Esophagus mucosa (tissue), 1 donor: ENCODE measurements at regions not wholly inside any gene's neighbourhood (a gene's known extent, or its start where the extent isn't known, plus 50 kb on each side); places are given as distances from the start of the nearest gene placed in this dataset.
"Not testable (repeated sequence)": the region's sequence is repeated elsewhere in the genome, so short reads cannot be mapped to it uniquely, and the experiment has no call there.

Source experiments
- ATAC-seq: fragments of 200-7000 bp; cut with Tn5 transposase; one replicate; pipeline ENCODE4 v1.9.1; 2020
- donor health status: DM: yes; HTN: yes; CAD: no.

- no peak for ATAC-seq
These were observed 155.4 kb downstream of the CRPPA start for GRCh38 chr7:16265863-16266458.

- ATAC-seq, result no peak
These were observed 156.2 kb downstream of the CRPPA start for GRCh38 chr7:16264823-16265804.

GRCh38 chr7:16264036-16264819 lies 157.1 kb downstream of the CRPPA start:
- ATAC-seq, result no peak

- ATAC-seq, result not testable (repeated sequence)
These were observed 158.0 kb downstream of the CRPPA start for GRCh38 chr7:16263377-16263776.

GRCh38 chr7:16261654-16262053 lies 159.7 kb downstream of the CRPPA start:
- no peak for ATAC-seq

- no peak for ATAC-seq
These were observed 160.2 kb downstream of the CRPPA start for GRCh38 chr7:16261100-16261499.

GRCh38 chr7:16260236-16260728 lies 161.1 kb downstream of the CRPPA start:
- no peak for ATAC-seq

GRCh38 chr7:16256419-16256818 lies 164.9 kb downstream of the CRPPA start:
- not testable (repeated sequence) for ATAC-seq

- not testable (repeated sequence) for ATAC-seq
These were observed 165.4 kb downstream of the CRPPA start for GRCh38 chr7:16255952-16256351.

- ATAC-seq, result not testable (repeated sequence)
These were observed 170.7 kb downstream of the CRPPA start for GRCh38 chr7:16250655-16251054.

GRCh38 chr7:16249204-16249603 lies 172.1 kb downstream of the CRPPA start:
- ATAC-seq, result not testable (repeated sequence)

GRCh38 chr7:16248556-16248955 lies 172.8 kb downstream of the CRPPA start:
- not testable (repeated sequence) for ATAC-seq

- ATAC-seq, result no peak
These were observed 176.9 kb downstream of the CRPPA start for GRCh38 chr7:16244469-16244868.

- no peak for ATAC-seq
These were observed 178.4 kb downstream of the CRPPA start for GRCh38 chr7:16242920-16243319.

GRCh38 chr7:16241017-16241416 lies 180.3 kb downstream of the CRPPA start:
- ATAC-seq, result no peak

GRCh38 chr7:16236381-16236780 lies 185.0 kb downstream of the CRPPA start:
- no peak for ATAC-seq

GRCh38 chr7:16235147-16236114 lies 185.9 kb downstream of the CRPPA start:
- no peak for ATAC-seq

GRCh38 chr7:16234493-16235146 lies 186.7 kb downstream of the CRPPA start:
- no peak for ATAC-seq

GRCh38 chr7:16233517-16233916 lies 187.8 kb downstream of the CRPPA start:
- ATAC-seq, result no peak

- ATAC-seq, result no peak
These were observed 189.1 kb downstream of the CRPPA start for GRCh38 chr7:16232273-16232672.
